Liver (tissue), 8 donors: ENCODE measurements at regions not wholly inside any gene's neighbourhood (a gene's known extent, or its start where the extent isn't known, plus 50 kb on each side); places are given as distances from the start of the nearest gene placed in this dataset.

Experiments
- DNase-seq: peaks from one replicate; pipeline ENCODE4 v3.0.0-alpha.2; 2017; ENCODE audit warnings: low spot score
- H3K27ac ChIP-seq, 2 donors: one replicate each; pipeline ENCODE4 v1.7.0; 2013; ENCODE audit warnings: inconsistent platforms in 2 of 2, low read length in 2 of 2, control low read depth in 1 of 2, low read depth in 1 of 2, mild to moderate bottlenecking in 1 of 2
- H3K27me3 ChIP-seq, 4 donors: one replicate each; pipeline versions ENCODE4 v1.6.1 to v1.7.0; 2013; ENCODE audit warnings: low read length in 3 of 4, inconsistent platforms in 1 of 4, mild to moderate bottlenecking in 1 of 4, moderate library complexity in 1 of 4; ENCODE audit not compliant: control insufficient read depth in 4 of 4, insufficient read depth in 4 of 4
- H3K36me3 ChIP-seq, 4 donors: one replicate each; pipeline versions ENCODE4 v1.6.1 to v1.7.0; 2013; ENCODE audit warnings: low read length in 3 of 4, mild to moderate bottlenecking in 3 of 4, low read depth in 1 of 4, moderate library complexity in 1 of 4; ENCODE audit not compliant: control insufficient read depth in 4 of 4, insufficient read depth in 3 of 4
- H3K4me1 ChIP-seq, 4 donors: one replicate each; pipeline versions ENCODE4 v1.6.1 to v1.7.0; 2013; ENCODE audit warnings: low read length in 3 of 4, mild to moderate bottlenecking in 3 of 4, moderate library complexity in 1 of 4; ENCODE audit not compliant: control insufficient read depth in 4 of 4, insufficient read depth in 4 of 4
- H3K4me3 ChIP-seq, 3 donors: one replicate each; pipeline versions ENCODE4 v1.6.1 to v1.7.0; 2013; ENCODE audit warnings: low read length in 3 of 3, control low read depth in 1 of 3, low read depth in 1 of 3, mild to moderate bottlenecking in 1 of 3
- H3K9ac ChIP-seq, 2 donors: one replicate each; pipeline ENCODE4 v1.7.0; 2013; ENCODE audit warnings: low read length in 2 of 2, mild to moderate bottlenecking in 2 of 2, moderate library complexity in 2 of 2, control low read depth in 1 of 2, low read depth in 1 of 2
- H3K9me3 ChIP-seq, 4 donors: one replicate each; pipeline versions ENCODE4 v1.6.1 to v1.7.0; 2013; ENCODE audit warnings: low read length in 3 of 4; ENCODE audit not compliant: control insufficient read depth in 4 of 4
- EGR1 ChIP-seq, 2 donors: IDR thresholded peaks; 2 replicates each; pipeline ENCODE4 v1.6.1; 2016 to 2018; ENCODE audit warnings: antibody characterized with exemption in 2 of 2, low read depth in 2 of 2
- FOXA1 ChIP-seq: IDR thresholded peaks from 2 replicates; pipeline ENCODE4 v1.6.1; 2016; ENCODE audit warnings: antibody characterized with exemption
- FOXA2 ChIP-seq: IDR thresholded peaks from 2 replicates; pipeline ENCODE4 v1.6.1; 2016; ENCODE audit warnings: antibody characterized with exemption
- GABPA ChIP-seq, 2 donors: IDR thresholded peaks in 1 of 2; conservative IDR thresholded peaks in 1 of 2; 2 replicates each; pipeline ENCODE4 v1.6.1; 2016; ENCODE audit warnings: antibody characterized with exemption in 2 of 2, mild to moderate bottlenecking in 1 of 2, moderate library complexity in 1 of 2
- HNF4A ChIP-seq, 2 donors: conservative IDR thresholded peaks; 2 replicates each; pipeline ENCODE4 v1.6.1; 2016; ENCODE audit warnings: antibody characterized with exemption in 2 of 2, mild to moderate bottlenecking in 2 of 2
- HNF4G ChIP-seq: IDR thresholded peaks from 2 replicates; pipeline ENCODE4 v1.6.1; 2016; ENCODE audit warnings: antibody characterized with exemption
- JUND ChIP-seq, 2 donors: IDR thresholded peaks; 2 replicates each; pipeline ENCODE4 v1.6.1; 2016; ENCODE audit warnings: antibody characterized with exemption in 2 of 2
- NR2F2 ChIP-seq: IDR thresholded peaks from 2 replicates; pipeline ENCODE4 v1.6.1; 2016; ENCODE audit warnings: antibody characterized with exemption
- RAD21 ChIP-seq, 2 donors: IDR thresholded peaks; 2 replicates each; pipeline ENCODE4 v1.6.1; 2016; ENCODE audit warnings: antibody characterized with exemption in 2 of 2, mild to moderate bottlenecking in 2 of 2
- RXRA ChIP-seq, 2 donors: IDR thresholded peaks; 2 replicates each; pipeline ENCODE4 v1.6.1; 2017 to 2018; ENCODE audit warnings: antibody characterized with exemption in 2 of 2, mild to moderate bottlenecking in 1 of 2
- SP1 ChIP-seq: IDR thresholded peaks from 2 replicates; pipeline ENCODE4 v1.6.1; 2018; ENCODE audit warnings: antibody characterized with exemption, mild to moderate bottlenecking
- TAF1 ChIP-seq: conservative IDR thresholded peaks from 2 replicates; pipeline ENCODE4 v1.6.1; 2016; ENCODE audit warnings: antibody characterized with exemption, mild to moderate bottlenecking
- YY1 ChIP-seq: IDR thresholded peaks from 2 replicates; pipeline ENCODE4 v1.6.1; 2016; ENCODE audit warnings: antibody characterized with exemption, mild to moderate bottlenecking
- WGBS: extraction: QIAGEN DNeasy Blood & Tissue Kit; methylation state at CpG from one replicate; pipeline ENCODE4 v1.1.7; 2013; 5-methylcytosine and 5-hydroxymethylcytosine counted together
- TF ChIP-seq, protein P1 (sequence below): IDR thresholded peaks from 2 replicates; pipeline ENCODE4 v1.6.1; 2016; ENCODE audit warnings: antibody characterized with exemption, mild to moderate bottlenecking
- TF ChIP-seq, protein P2 (sequence below): IDR thresholded peaks from 2 replicates; pipeline ENCODE4 v1.6.1; 2016; ENCODE audit warnings: antibody characterized with exemption
- TF ChIP-seq, protein P3 (sequence below): fragments of 150-350 bp; IDR thresholded peaks from 2 replicates; pipeline ENCODE4 v1.5.1; 2017; ENCODE audit warnings: improper control_type of control experiment, low read depth, low read length; ENCODE audit not compliant: missing input control
- TF ChIP-seq, protein P4 (sequence below): IDR thresholded peaks from 2 replicates; pipeline ENCODE4 v1.6.1; 2016; ENCODE audit warnings: antibody characterized with exemption
- TF ChIP-seq, protein P5 (sequence below): IDR thresholded peaks from 2 replicates; pipeline ENCODE4 v1.6.1; 2016; ENCODE audit warnings: antibody characterized with exemption
- donor health status: healthy.
- donor health status: healthy.
- donor health status: healthy.
- donor health status: healthy.
- donor health status: healthy.

DNA sequence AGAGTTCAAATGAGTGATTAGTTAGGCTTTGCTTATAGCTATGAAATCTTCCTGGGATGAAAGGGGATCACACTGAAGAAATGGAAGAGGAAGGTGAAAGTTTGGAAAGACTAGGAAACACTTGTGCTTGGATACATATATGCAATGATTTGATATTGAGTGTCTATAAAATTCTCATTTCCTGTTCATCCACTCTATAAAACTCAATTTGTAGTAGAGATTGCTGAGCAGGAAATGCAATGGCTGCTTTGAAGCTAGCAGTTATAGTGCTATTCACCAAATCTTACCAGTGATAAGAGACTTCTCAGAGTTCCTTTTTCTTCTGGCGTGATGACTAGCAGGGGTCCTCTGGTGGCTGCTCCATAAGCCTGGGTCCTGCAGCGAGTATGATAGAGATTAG, 128.1 kb upstream of the HPF1 start:
- no peak for TF ChIP-seq TAF1
- TF ChIP-seq, protein P1, sequence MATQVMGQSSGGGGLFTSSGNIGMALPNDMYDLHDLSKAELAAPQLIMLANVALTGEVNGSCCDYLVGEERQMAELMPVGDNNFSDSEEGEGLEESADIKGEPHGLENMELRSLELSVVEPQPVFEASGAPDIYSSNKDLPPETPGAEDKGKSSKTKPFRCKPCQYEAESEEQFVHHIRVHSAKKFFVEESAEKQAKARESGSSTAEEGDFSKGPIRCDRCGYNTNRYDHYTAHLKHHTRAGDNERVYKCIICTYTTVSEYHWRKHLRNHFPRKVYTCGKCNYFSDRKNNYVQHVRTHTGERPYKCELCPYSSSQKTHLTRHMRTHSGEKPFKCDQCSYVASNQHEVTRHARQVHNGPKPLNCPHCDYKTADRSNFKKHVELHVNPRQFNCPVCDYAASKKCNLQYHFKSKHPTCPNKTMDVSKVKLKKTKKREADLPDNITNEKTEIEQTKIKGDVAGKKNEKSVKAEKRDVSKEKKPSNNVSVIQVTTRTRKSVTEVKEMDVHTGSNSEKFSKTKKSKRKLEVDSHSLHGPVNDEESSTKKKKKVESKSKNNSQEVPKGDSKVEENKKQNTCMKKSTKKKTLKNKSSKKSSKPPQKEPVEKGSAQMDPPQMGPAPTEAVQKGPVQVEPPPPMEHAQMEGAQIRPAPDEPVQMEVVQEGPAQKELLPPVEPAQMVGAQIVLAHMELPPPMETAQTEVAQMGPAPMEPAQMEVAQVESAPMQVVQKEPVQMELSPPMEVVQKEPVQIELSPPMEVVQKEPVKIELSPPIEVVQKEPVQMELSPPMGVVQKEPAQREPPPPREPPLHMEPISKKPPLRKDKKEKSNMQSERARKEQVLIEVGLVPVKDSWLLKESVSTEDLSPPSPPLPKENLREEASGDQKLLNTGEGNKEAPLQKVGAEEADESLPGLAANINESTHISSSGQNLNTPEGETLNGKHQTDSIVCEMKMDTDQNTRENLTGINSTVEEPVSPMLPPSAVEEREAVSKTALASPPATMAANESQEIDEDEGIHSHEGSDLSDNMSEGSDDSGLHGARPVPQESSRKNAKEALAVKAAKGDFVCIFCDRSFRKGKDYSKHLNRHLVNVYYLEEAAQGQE, result no peak
- no peak for TF ChIP-seq JUND (IDR thresholded peaks at IDR 0.05)
- TF ChIP-seq SP1, result no peak
- TF ChIP-seq EGR1 (IDR thresholded peaks at IDR 0.05; ENCODE audit: low read depth in 2 of 2), result no peak
- TF ChIP-seq NR2F2, result no peak
- DNase-seq, result no peak
- no peaks in the 10 kb centered on the region for H3K27me3 ChIP-seq
- H3K9me3 ChIP-seq, result no peaks in the 10 kb centered on the region
- H3K4me3 ChIP-seq, result no peak overlapping the region
- H3K9ac ChIP-seq, result no peak overlapping the region
- H3K4me1 ChIP-seq, result no peaks in the 10 kb centered on the region
- WGBS, result 69% methylated on average over 2 of the region's 2 CpGs
- H3K36me3 ChIP-seq, result no peaks in the 10 kb centered on the region
- no peak overlapping the region for H3K27ac ChIP-seq

DNA sequence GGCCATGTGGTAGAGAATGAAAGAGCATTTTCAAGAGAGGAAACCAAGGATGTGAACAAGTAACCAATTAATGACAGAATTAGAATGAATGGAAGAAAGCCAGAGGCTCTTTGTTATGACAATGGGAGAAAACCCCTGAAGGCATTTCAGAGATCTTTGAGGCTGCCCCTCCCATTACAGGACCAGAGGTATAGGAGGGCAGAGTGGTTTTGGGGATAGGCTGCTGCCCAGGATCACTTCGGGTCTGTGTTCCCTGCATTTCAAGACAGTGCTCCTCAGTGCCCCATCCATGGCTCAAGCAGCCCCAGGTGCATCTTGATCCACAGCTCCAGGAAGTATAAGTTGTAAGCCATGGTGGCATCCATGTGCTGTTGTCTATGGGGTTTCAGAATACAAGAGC, 124.0 kb upstream of the HPF1 start:
- 87% methylated on average over 1 of the region's 1 CpG for WGBS
- Histone ChIP-seq H3K27me3 (no peaks in the 10 kb centered on the region), H3K9ac (no peak overlapping the region), H3K4me1 (no peaks in the 10 kb centered on the region), H3K36me3 (no peaks in the 10 kb centered on the region), H3K9me3 (no peaks in the 10 kb centered on the region), H3K27ac (no peak overlapping the region), H3K4me3 (no peak overlapping the region)
- no peak for TF ChIP-seq TAF1
- no peak for TF ChIP-seq SP1
- TF ChIP-seq, protein P2, sequence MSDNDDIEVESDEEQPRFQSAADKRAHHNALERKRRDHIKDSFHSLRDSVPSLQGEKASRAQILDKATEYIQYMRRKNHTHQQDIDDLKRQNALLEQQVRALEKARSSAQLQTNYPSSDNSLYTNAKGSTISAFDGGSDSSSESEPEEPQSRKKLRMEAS, result no peak
- TF ChIP-seq RXRA (IDR thresholded peaks at IDR 0.05), result no peak
- TF ChIP-seq YY1, result no peak
- no peak for TF ChIP-seq FOXA1
- TF ChIP-seq JUND (IDR thresholded peaks at IDR 0.05), result no peak
- TF ChIP-seq, protein P3, sequence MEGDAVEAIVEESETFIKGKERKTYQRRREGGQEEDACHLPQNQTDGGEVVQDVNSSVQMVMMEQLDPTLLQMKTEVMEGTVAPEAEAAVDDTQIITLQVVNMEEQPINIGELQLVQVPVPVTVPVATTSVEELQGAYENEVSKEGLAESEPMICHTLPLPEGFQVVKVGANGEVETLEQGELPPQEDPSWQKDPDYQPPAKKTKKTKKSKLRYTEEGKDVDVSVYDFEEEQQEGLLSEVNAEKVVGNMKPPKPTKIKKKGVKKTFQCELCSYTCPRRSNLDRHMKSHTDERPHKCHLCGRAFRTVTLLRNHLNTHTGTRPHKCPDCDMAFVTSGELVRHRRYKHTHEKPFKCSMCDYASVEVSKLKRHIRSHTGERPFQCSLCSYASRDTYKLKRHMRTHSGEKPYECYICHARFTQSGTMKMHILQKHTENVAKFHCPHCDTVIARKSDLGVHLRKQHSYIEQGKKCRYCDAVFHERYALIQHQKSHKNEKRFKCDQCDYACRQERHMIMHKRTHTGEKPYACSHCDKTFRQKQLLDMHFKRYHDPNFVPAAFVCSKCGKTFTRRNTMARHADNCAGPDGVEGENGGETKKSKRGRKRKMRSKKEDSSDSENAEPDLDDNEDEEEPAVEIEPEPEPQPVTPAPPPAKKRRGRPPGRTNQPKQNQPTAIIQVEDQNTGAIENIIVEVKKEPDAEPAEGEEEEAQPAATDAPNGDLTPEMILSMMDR, result no peak
- no peak for TF ChIP-seq RAD21 (IDR thresholded peaks at IDR 0.05)
- TF ChIP-seq NR2F2, result no peak
- no peak for TF ChIP-seq EGR1 (IDR thresholded peaks at IDR 0.05; ENCODE audit: low read depth in 2 of 2)
- TF ChIP-seq, protein P4, sequence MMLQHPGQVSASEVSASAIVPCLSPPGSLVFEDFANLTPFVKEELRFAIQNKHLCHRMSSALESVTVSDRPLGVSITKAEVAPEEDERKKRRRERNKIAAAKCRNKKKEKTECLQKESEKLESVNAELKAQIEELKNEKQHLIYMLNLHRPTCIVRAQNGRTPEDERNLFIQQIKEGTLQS, result no peak
- no peak for TF ChIP-seq FOXA2
- TF ChIP-seq, protein P1, result no peak
- TF ChIP-seq HNF4G, result no peak
- TF ChIP-seq, protein P5, sequence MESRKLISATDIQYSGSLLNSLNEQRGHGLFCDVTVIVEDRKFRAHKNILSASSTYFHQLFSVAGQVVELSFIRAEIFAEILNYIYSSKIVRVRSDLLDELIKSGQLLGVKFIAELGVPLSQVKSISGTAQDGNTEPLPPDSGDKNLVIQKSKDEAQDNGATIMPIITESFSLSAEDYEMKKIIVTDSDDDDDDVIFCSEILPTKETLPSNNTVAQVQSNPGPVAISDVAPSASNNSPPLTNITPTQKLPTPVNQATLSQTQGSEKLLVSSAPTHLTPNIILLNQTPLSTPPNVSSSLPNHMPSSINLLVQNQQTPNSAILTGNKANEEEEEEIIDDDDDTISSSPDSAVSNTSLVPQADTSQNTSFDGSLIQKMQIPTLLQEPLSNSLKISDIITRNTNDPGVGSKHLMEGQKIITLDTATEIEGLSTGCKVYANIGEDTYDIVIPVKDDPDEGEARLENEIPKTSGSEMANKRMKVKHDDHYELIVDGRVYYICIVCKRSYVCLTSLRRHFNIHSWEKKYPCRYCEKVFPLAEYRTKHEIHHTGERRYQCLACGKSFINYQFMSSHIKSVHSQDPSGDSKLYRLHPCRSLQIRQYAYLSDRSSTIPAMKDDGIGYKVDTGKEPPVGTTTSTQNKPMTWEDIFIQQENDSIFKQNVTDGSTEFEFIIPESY, result no peak
- no peak for TF ChIP-seq GABPA (IDR thresholded peaks at IDR 0.05 in 1 of 2, conservative IDR thresholded peaks at IDR 0.05 in 1 of 2)
- no peak for TF ChIP-seq HNF4A (conservative IDR thresholded peaks at IDR 0.05)
- no peak for DNase-seq
